Ascending aorta (tissue), 2 donors: ENCODE measurements at regions not wholly inside any gene's neighbourhood (a gene's known extent, or its start where the extent isn't known, plus 50 kb on each side); places are given as distances from the start of the nearest gene placed in this dataset.

Experiments used
- DNase-seq, 2 donors: peaks; one replicate each; pipeline ENCODE4 v3.0.0-alpha.2; 2019; ENCODE audit warnings: low spot score in 2 of 2
- H3K27ac ChIP-seq, 2 donors: fragments of 200-600 bp; sonication (generic); one replicate each; pipeline ENCODE4 v1.5.1; 2016 to 2017; ENCODE audit warnings: mild to moderate bottlenecking in 1 of 2
- H3K27me3 ChIP-seq: fragments of 200-600 bp; sonication (generic); one replicate; pipeline ENCODE4 v1.5.1; 2017
- H3K36me3 ChIP-seq, 2 donors: fragments of 200-600 bp; sonication (generic); one replicate each; pipeline ENCODE4 v1.5.1; 2016
- H3K4me1 ChIP-seq, 2 donors: fragments of 200-600 bp; sonication (generic); one replicate each; pipeline ENCODE4 v1.5.1; 2016 to 2017; ENCODE audit warnings: mild to moderate bottlenecking in 1 of 2
- H3K4me3 ChIP-seq, 2 donors: fragments of 200-600 bp; sonication (generic); one replicate each; pipeline ENCODE4 v1.5.1; 2016 to 2017; ENCODE audit warnings: mild to moderate bottlenecking in 1 of 2
- H3K9me3 ChIP-seq, 2 donors: fragments of 200-600 bp; sonication (generic); one replicate each; pipeline ENCODE4 v1.5.1; 2016
- intact Hi-C: fragments of 100-400 bp; cut with DNase I; formaldehyde crosslinking; loops from one replicate; pipeline ENCODE4 v1.15.1; 2023
- TF ChIP-seq, protein P1 (sequence below), 3 experiments: fragments of 200-600 bp in 2 of 3; fragments of 450-650 bp in 1 of 3; sonication (generic) in 2 of 3; IDR thresholded peaks; one replicate each; pipeline ENCODE4 v1.5.1; 2016 to 2019; ENCODE audit warnings: antibody characterized with exemption in 3 of 3, mild to moderate bottlenecking in 1 of 3, moderate library complexity in 1 of 3

DNA sequence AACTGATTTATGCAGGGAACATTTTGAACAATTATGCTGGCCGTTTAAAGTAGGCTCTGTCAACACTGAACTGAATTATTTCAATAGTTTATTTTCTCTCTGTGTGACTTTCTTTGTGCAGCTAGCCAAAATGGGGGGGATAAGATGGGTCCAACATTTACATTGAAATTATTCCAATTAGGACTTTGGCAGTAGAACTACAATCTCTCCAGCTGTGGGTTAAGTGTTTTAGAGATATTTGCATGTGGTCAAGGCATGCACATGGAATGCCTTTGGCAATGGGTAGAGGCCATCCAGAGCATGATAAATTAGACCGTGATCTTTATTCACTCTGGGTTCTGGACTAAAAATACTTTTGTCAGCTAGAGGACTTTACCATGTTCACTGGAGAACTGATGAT, 107.9 kb upstream of the ELOVL6 start:
- no peak for DNase-seq
- TF ChIP-seq, protein P1, sequence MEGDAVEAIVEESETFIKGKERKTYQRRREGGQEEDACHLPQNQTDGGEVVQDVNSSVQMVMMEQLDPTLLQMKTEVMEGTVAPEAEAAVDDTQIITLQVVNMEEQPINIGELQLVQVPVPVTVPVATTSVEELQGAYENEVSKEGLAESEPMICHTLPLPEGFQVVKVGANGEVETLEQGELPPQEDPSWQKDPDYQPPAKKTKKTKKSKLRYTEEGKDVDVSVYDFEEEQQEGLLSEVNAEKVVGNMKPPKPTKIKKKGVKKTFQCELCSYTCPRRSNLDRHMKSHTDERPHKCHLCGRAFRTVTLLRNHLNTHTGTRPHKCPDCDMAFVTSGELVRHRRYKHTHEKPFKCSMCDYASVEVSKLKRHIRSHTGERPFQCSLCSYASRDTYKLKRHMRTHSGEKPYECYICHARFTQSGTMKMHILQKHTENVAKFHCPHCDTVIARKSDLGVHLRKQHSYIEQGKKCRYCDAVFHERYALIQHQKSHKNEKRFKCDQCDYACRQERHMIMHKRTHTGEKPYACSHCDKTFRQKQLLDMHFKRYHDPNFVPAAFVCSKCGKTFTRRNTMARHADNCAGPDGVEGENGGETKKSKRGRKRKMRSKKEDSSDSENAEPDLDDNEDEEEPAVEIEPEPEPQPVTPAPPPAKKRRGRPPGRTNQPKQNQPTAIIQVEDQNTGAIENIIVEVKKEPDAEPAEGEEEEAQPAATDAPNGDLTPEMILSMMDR (IDR thresholded peaks at IDR 0.05) = no peak
- H3K9me3 ChIP-seq = no peaks in the 10 kb centered on the region
- H3K27ac ChIP-seq = no peak overlapping the region
- H3K4me1 ChIP-seq = no peaks in the 10 kb centered on the region
- intact Hi-C loops = no loop called here
- H3K36me3 ChIP-seq = no peaks in the 10 kb centered on the region
- no peak overlapping the region for H3K4me3 ChIP-seq
- H3K27me3 ChIP-seq = no peaks in the 10 kb centered on the region

DNA sequence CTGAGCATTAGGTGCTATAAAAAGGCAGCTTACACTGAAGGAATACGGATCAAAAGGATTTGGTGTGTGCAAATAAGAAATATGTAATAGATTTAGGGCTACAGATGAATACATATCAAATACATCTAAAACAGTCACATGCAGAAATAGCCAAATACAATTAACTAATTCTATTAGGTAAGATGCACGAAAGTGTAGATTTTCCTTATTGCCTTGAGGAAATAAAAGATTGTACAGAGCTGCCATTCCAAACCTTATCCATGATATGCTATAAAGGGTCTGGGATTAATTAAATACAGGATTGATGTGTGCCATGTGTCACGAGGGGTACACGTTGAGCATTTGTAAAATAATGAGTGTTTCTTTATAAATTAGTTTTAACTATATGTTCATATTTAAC, 107.0 kb upstream of the ELOVL6 start:
- DNase-seq = no peak
- no peaks in the 10 kb centered on the region for H3K4me1 ChIP-seq
- intact Hi-C loops = no loop called here
- H3K9me3 ChIP-seq = no peaks in the 10 kb centered on the region
- no peaks in the 10 kb centered on the region for H3K27me3 ChIP-seq
- no peak overlapping the region for H3K27ac ChIP-seq
- TF ChIP-seq, protein P1 (IDR thresholded peaks at IDR 0.05) = no peak
- no peak overlapping the region for H3K4me3 ChIP-seq
- H3K36me3 ChIP-seq = no peaks in the 10 kb centered on the region

DNA sequence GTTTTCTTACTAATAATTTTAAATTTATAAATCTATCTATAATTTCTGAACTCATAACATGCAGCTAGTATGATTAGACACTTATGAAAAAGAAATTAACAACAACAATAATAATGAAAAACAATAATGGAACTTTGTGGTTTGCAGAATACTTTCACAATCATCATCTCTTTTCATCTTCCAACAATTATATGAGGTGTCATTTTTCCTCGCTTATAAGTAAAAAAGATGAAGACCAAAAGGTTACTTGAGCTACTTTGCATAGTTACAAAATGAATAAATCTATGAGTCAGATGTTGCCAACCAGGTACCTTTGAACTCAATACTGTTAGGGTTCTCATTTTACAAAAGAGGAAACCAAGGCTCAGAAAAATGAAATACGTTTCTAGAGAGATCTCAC, 98.5 kb upstream of the ELOVL6 start:
- TF ChIP-seq, protein P1 (IDR thresholded peaks at IDR 0.05) = no peak
- H3K27me3 ChIP-seq = no peaks in the 10 kb centered on the region
- H3K27ac ChIP-seq = no peak overlapping the region
- DNase-seq = no peak
- H3K4me1 ChIP-seq = no peaks in the 10 kb centered on the region
- intact Hi-C loops = no loop called here
- no peak overlapping the region for H3K4me3 ChIP-seq
- H3K9me3 ChIP-seq = no peaks in the 10 kb centered on the region
- H3K36me3 ChIP-seq = no peaks in the 10 kb centered on the region

DNA sequence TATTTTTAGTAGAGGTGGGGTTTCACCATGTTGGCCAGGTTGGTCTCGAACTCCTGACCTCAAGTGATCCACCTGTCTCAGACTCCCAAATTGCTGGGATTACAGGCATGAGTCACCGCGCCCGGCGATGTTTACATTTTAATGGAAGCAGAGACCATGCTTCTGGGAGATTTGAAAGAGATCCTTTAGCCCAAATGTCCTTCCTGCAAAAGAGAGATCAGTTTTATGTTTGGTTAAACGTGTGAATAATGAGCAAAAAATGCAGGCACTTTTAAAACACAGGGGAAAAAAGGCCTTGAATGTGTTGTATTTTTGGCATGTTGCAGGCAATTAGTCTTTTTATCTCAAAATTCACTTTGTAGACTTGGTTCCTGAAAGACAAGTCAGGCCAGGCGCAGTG, 95.8 kb upstream of the ELOVL6 start:
- no peaks in the 10 kb centered on the region for H3K27me3 ChIP-seq
- H3K36me3 ChIP-seq = no peaks in the 10 kb centered on the region
- TF ChIP-seq, protein P1 (IDR thresholded peaks at IDR 0.05) = no peak
- intact Hi-C loops = no loop called here
- no peaks in the 10 kb centered on the region for H3K9me3 ChIP-seq
- no peak overlapping the region for H3K27ac ChIP-seq
- no peak overlapping the region for H3K4me3 ChIP-seq
- no peaks in the 10 kb centered on the region for H3K4me1 ChIP-seq
- DNase-seq = no peak

DNA sequence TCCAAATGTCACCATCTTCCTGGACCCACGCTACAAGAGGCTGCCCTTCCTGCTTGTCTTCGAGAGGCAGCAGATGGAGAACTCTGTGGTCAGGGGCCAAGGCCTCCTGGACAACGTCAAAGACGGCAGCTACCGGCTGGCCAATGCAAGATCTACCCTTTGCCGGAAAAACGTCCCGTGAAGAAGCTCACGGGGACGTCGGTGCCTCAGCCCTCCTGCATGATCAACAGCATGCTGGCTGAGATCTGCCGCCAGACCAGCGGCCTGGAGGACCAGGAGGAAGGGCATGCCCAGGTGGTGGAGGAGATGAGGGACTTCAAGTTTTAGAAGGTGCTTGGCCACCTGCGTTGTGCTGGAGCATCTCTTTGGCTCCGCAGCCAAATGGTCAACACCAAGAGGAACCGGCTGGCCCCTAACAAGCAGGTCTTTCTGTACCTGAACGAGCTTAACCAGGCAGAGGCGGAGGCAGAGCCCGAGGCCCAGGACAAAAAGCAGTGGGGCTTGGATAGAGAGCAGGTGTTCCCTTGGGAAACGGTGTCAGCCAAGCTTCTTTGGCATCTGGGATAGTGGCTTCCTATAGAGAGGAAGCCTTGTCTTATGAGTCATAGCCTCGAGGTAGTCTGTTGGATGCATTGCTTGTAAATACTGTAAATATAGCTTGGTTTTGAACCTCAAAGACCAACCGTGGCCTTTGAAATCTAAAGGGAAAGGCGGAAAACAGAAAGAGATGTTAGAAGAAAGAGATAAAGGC, 94.8 kb upstream of the ELOVL6 start:
- Histone ChIP-seq H3K4me1 (no peaks in the 10 kb centered on the region), H3K27ac (no peak overlapping the region), H3K27me3 (no peaks in the 10 kb centered on the region), H3K36me3 (no peaks in the 10 kb centered on the region), H3K9me3 (no peaks in the 10 kb centered on the region), H3K4me3 (no peak overlapping the region)
- intact Hi-C loops = no loop called here
- TF ChIP-seq, protein P1 (IDR thresholded peaks at IDR 0.05) = no peak
- DNase-seq = no peak

DNA sequence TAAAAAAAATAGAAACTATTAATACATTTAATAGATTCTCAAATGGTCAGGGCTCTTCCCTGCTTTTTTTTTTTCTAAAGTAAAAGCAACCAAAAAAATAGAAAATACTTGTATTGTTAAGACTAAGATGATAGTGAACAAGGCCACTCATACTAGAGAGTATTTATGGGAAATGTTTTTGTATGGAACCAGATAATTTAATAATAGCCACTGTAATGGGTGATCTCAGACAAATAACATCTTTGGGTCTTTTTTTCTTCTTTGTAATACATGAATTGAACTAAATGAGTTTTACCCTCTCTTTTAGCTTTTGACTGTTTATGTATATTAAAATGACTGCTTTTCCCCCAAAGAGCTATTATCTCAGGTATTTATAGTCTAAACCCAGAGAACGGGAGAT, 92.1 kb upstream of the ELOVL6 start:
- no peak overlapping the region for H3K4me3 ChIP-seq
- intact Hi-C loops = no loop called here
- H3K27me3 ChIP-seq = no peaks in the 10 kb centered on the region

More for the DNA sequence above, 92.1 kb upstream of the ELOVL6 start:
- no peaks in the 10 kb centered on the region for H3K36me3 ChIP-seq
- H3K9me3 ChIP-seq = no peaks in the 10 kb centered on the region
- no peak for DNase-seq
- TF ChIP-seq, protein P1 (IDR thresholded peaks at IDR 0.05) = no peak
- no peaks in the 10 kb centered on the region for H3K4me1 ChIP-seq
- no peak overlapping the region for H3K27ac ChIP-seq
